GM12873 (cell line): ENCODE measurements at regions not wholly inside any gene's neighbourhood (a gene's known extent, or its start where the extent isn't known, plus 50 kb on each side); places are given as distances from the start of the nearest gene placed in this dataset.

Experiments used
- CTCF ChIP-seq: IDR thresholded peaks from 2 replicates; pipeline ENCODE4 v1.5.1; 2012; ENCODE audit warnings: low read depth, mild to moderate bottlenecking, moderate library complexity, low read length, control low read depth; ENCODE audit not compliant: insufficient read depth; ENCODE audit errors: missing control alignments

DNA sequence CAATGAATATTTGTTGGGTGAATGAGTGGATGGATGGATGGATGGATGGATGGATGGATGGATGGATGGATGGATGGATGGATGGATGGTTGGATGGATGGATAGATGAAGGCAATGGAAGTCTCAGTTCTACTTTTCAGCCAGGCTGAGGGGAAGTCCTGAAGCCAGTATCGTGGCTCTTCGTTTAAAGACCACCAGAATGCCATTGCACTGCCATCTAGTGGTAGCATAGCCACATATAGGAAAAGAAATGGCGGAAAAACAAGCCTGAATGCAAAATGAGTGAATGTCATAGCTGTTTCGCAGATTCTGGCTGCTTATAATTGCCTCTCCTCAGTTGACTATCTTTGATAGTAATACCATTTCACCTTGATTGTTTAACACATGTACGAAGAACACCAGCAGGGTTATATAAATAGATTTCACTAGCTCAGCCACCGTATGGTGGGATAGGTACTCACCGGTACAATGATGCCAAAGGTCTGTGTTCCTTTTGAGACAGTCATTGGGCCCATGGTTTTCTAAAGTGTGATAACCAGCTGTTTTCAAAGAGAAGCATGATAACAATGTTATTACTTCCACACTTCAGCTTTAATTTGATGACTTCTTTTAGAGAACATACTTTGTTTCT, 62.3 kb upstream of the GREB1L start:
- TF ChIP-seq CTCF: peak; percentile 84

DNA sequence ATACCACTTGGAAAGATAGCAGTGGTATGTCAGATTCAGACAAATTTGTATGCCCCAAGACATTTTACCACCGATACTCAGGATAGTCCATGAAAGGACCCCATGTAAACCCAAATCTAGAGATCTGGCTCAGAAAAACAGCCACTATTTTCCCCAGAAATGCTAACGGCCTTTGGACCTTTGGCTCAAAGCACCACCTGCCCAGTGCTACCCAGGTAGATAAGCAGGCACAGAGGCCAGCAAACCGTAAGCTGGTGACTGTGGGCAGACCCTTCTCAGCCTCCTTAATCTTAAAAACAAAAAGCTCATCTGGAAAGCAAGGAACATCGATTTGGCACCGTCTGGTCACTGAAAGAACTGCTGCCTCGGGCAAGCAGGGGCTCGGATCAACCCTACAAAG, 61.4 kb upstream of the GREB1L start:
- TF ChIP-seq CTCF: no peak

DNA sequence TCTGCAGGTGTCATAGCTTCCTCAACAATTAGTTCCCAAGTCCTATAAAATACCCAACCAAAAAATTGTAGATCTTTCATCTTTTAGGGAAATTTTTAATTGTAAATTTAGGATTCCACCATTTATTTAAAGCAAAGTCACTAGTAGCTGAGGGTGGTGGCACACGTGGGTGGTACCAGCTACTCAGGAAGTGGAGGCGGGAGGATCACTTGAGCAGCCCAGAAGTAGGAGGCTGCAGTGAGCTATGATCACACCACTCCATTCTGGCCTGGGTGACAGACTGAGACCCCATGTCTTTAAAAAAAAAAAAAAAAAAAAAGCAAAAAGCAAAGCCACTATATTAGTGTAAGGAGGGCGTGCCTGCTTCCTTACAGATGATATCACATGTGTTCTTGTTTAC, 60.3 kb upstream of the GREB1L start:
- no peak for TF ChIP-seq CTCF

GRCh38 chr18:21183670-21184069, 58.4 kb upstream of the GREB1L start:
- no peak for TF ChIP-seq CTCF

DNA sequence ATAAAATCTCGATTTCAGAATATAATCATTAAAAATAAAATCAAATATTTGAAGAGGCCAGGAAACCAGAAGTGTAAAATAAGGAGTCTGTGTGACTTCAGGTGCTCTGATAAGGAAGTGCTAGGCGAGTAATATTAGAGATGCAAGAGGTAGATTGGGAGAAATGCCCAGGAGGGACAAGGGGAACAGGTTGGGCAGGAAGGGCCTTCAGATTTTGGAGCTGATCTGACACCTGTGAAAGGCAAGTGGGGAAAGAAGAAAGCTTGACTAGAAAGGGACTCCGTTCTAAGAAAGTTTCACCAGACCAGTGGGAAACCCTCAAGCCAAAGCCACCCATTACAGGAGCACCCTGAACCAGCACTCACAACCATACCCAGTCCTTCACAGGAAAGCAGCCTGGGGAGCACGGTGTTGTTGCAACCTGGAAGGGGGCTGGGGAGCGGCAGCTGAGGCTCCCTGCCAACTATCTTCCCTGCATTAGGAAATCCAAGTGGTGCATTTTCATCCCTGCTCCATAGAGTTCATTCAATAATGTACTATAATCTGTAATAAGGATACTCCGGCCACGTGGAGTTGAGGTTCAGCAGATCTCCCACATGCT, 57.5 kb upstream of the GREB1L start:
- no peak for TF ChIP-seq CTCF

- TF ChIP-seq CTCF: no peak
Observed at GRCh38 chr18:21187886-21188285, 54.1 kb upstream of the GREB1L start.

- peak; percentile 74 for TF ChIP-seq CTCF
Observed at GRCh38 chr18:21191596-21192307, 50.3 kb upstream of the GREB1L start.
